OCI-LY7 (cell line): ENCODE measurements at regions not wholly inside any gene's neighbourhood (a gene's known extent, or its start where the extent isn't known, plus 50 kb on each side); places are given as distances from the start of the nearest gene placed in this dataset.

Experiments used
- BruUV-seq: library from RNA; stranded (reverse); fragments of 400-500 nt; replicated peaks from 2 replicates; lab custom pipeline; 2021; lab: Mats Ljungman, UMichigan
- CTCF ChIA-PET: fragments of 300-600 bp; sonication (Branson Sonifier 250); formaldehyde crosslinking; loops from one replicate; lab custom pipeline; 2022; ENCODE audit warnings: antibody characterized with exemption; ENCODE audit not compliant: unreplicated experiment; lab: Charles Lee
- POLR2A ChIA-PET: fragments of 300-600 bp; sonication (Branson Sonifier 250); formaldehyde crosslinking; loops from one replicate; lab custom pipeline; 2022; ENCODE audit warnings: antibody characterized with exemption; lab: Charles Lee
- DNase-seq: peaks from one replicate; pipeline ENCODE4 v3.0.0-alpha.2; 2015; ENCODE audit warnings: low spot score
- H2AFZ ChIP-seq: fragments of 200-600 bp; sonication (generic), shearing (Covaris generic); 2 replicates; pipeline ENCODE4 v1.6.1; 2014; ENCODE audit warnings: mild to moderate bottlenecking, antibody characterized with exemption, low read length, moderate library complexity
- H3K27ac ChIP-seq: fragments of 200-600 bp; sonication (generic); 2 replicates; pipeline ENCODE4 v1.5.1; 2014; ENCODE audit warnings: mixed run types, low read depth, mild to moderate bottlenecking, moderate library complexity, low read length, inconsistent platforms; ENCODE audit not compliant: poor library complexity, severe bottlenecking
- H3K36me3 ChIP-seq: fragments of 200-600 bp; sonication (generic); 2 replicates; pipeline ENCODE4 v1.6.1; 2014; ENCODE audit warnings: mild to moderate bottlenecking, antibody characterized with exemption, low read length, moderate library complexity, mixed read lengths; ENCODE audit not compliant: insufficient read depth
- H3K4me1 ChIP-seq: fragments of 200-600 bp; sonication (generic); 2 replicates; pipeline ENCODE4 v1.5.1; 2014; ENCODE audit warnings: mild to moderate bottlenecking, low read length; ENCODE audit not compliant: insufficient read depth, poor library complexity, severe bottlenecking
- H3K4me2 ChIP-seq: fragments of 200-600 bp; sonication (generic); 2 replicates; pipeline ENCODE4 v1.6.1; 2014; ENCODE audit warnings: mild to moderate bottlenecking, low read length
- H3K4me3 ChIP-seq: fragments of 200-600 bp; sonication (generic); 2 replicates; pipeline ENCODE4 v1.5.1; 2014; ENCODE audit warnings: mild to moderate bottlenecking, low read depth, low read length; ENCODE audit not compliant: poor library complexity, severe bottlenecking
- H3K79me2 ChIP-seq: fragments of 200-600 bp; sonication (generic); 2 replicates; pipeline ENCODE4 v1.6.1; 2016; ENCODE audit warnings: low read depth, mild to moderate bottlenecking, low read length, moderate library complexity, mixed read lengths; ENCODE audit not compliant: insufficient read depth
- H3K9me2 ChIP-seq: fragments of 200-600 bp; sonication (generic); 2 replicates; pipeline ENCODE4 v1.6.1; 2016; ENCODE audit warnings: mild to moderate bottlenecking, low read length, mixed read lengths; ENCODE audit not compliant: insufficient read depth
- H3K9me3 ChIP-seq: fragments of 200-600 bp; sonication (generic); 2 replicates; pipeline ENCODE4 v1.6.1; 2014; ENCODE audit warnings: mild to moderate bottlenecking, mixed run types, low read length, mixed read lengths
- H4K20me1 ChIP-seq: fragments of 200-600 bp; sonication (generic); 2 replicates; pipeline ENCODE4 v1.6.1; 2014; ENCODE audit warnings: mild to moderate bottlenecking, antibody characterized with exemption, low read length, moderate library complexity, mixed read lengths; ENCODE audit not compliant: insufficient read depth
- EZH2phosphoT487 ChIP-seq: fragments of 200-600 bp; sonication (generic); IDR thresholded peaks from 2 replicates; pipeline ENCODE4 v1.6.1; 2018; ENCODE audit warnings: low read depth, borderline replicate concordance, mild to moderate bottlenecking, mixed run types, antibody characterized with exemption, low read length, moderate library complexity, mixed read lengths
- intact Hi-C: fragments of 100-400 bp; cut with micrococcal nuclease; formaldehyde crosslinking; loops from one replicate; pipeline ENCODE4 v1.10.0; 2022; ENCODE audit not compliant: unreplicated experiment
- TF ChIP-seq, protein P1 (sequence below): fragments of 200-600 bp; sonication (generic); conservative IDR thresholded peaks from 2 replicates; pipeline ENCODE4 v1.5.1; 2014; ENCODE audit warnings: mild to moderate bottlenecking, antibody characterized with exemption, low read length, moderate library complexity, mixed read lengths

DNA sequence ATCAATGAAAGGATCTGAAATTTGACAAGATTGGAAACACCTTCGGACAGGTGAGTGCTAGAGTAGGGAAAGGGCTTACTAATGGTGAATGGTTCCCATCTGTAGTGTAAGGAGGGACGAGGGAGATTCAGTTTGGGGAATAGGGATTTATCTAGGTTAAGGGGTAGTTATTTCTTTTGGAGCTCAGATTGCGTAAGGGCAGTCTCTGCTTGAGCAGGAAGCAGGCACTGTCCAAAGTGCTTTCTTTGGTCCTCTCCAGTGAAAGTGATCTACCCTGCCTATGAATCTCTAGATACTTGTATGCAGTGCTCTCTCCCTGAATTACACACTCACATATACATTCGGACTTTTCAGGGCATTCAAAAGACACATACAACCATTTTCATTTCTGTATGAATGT, 272.9 kb upstream of the FIGN start:
- no peaks in the 10 kb centered on the region for H3K9me2 ChIP-seq
- BruUV-seq, result no TSS peak
- no peak overlapping the region for H2AFZ ChIP-seq
- no peak for TF ChIP-seq EZH2phosphoT487
- TF ChIP-seq, protein P1, sequence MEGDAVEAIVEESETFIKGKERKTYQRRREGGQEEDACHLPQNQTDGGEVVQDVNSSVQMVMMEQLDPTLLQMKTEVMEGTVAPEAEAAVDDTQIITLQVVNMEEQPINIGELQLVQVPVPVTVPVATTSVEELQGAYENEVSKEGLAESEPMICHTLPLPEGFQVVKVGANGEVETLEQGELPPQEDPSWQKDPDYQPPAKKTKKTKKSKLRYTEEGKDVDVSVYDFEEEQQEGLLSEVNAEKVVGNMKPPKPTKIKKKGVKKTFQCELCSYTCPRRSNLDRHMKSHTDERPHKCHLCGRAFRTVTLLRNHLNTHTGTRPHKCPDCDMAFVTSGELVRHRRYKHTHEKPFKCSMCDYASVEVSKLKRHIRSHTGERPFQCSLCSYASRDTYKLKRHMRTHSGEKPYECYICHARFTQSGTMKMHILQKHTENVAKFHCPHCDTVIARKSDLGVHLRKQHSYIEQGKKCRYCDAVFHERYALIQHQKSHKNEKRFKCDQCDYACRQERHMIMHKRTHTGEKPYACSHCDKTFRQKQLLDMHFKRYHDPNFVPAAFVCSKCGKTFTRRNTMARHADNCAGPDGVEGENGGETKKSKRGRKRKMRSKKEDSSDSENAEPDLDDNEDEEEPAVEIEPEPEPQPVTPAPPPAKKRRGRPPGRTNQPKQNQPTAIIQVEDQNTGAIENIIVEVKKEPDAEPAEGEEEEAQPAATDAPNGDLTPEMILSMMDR, result no peak
- no peak overlapping the region for H3K4me3 ChIP-seq
- ChIA-PET POLR2A (no interaction called here), CTCF (no interaction called here)
- H4K20me1 ChIP-seq, result no peaks in the 10 kb centered on the region
- intact Hi-C loops, result no loop called here
- no peaks in the 10 kb centered on the region for H3K9me3 ChIP-seq
- DNase-seq, result no peak
- H3K79me2 ChIP-seq, result no peaks in the 10 kb centered on the region
- no peaks in the 10 kb centered on the region for H3K4me1 ChIP-seq
- H3K4me2 ChIP-seq, result no peak overlapping the region
- H3K36me3 ChIP-seq, result no peaks in the 10 kb centered on the region
- H3K27ac ChIP-seq, result no peak overlapping the region

DNA sequence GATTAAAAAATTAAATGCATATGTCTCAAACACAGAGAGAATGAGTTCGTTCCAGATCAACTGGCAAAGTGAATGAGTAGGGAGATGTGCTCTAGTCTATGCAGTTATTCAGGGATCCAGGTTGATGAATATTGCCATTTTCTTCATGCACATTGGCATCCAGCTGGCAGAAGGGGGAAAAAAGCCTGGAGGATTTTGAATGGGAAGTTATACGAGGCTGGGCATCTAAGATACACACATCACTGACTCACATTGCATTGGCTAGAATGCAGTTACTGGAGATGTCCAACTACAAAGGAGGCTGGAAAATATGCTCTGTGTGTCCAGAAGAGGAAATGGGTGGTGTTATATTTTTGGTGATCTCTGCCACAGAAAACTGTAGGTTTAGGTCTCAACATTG, 270.9 kb upstream of the FIGN start:
- intact Hi-C loops, result no loop called here
- Histone ChIP-seq H3K4me2 (no peak overlapping the region), H3K27ac (no peak overlapping the region), H3K79me2 (no peaks in the 10 kb centered on the region), H3K4me3 (no peak overlapping the region), H3K9me3 (no peaks in the 10 kb centered on the region), H2AFZ (no peak overlapping the region), H4K20me1 (no peaks in the 10 kb centered on the region), H3K36me3 (no peaks in the 10 kb centered on the region), H3K9me2 (no peaks in the 10 kb centered on the region), H3K4me1 (no peaks in the 10 kb centered on the region)
- ChIA-PET CTCF (no interaction called here), POLR2A (interaction anchor here (0.6 kb wide), 1 partner anchor 547 kb away, joined by 4 read pairs; no protein-coding TSS in a partner anchor)
- BruUV-seq, result no TSS peak
- no peak for DNase-seq
- TF ChIP-seq, protein P1, result no peak
- TF ChIP-seq EZH2phosphoT487, result no peak

- H3K9me2 ChIP-seq, result no peaks in the 10 kb centered on the region
- no peak overlapping the region for H3K4me3 ChIP-seq
- intact Hi-C loops, result no loop called here
- H3K4me1 ChIP-seq, result no peaks in the 10 kb centered on the region
- CTCF ChIA-PET, result no interaction called here
- no TSS peak for BruUV-seq
- POLR2A ChIA-PET, result no interaction called here
- no peak overlapping the region for H3K27ac ChIP-seq
- TF ChIP-seq EZH2phosphoT487, result no peak
- no peaks in the 10 kb centered on the region for H3K79me2 ChIP-seq
- no peaks in the 10 kb centered on the region for H3K9me3 ChIP-seq
- no peak overlapping the region for H3K4me2 ChIP-seq
- no peak overlapping the region for H2AFZ ChIP-seq
- DNase-seq, result no peak
- H4K20me1 ChIP-seq, result no peaks in the 10 kb centered on the region
- H3K36me3 ChIP-seq, result no peaks in the 10 kb centered on the region
Measured at GRCh38 chr2:164000176-164000575, 264.4 kb upstream of the FIGN start.
